Amniotic epithelial cell (primary cell): ENCODE measurements at regions not wholly inside any gene's neighbourhood (a gene's known extent, or its start where the extent isn't known, plus 50 kb on each side); places are given as distances from the start of the nearest gene placed in this dataset.

ENCODE experiments used
- DNase-seq: peaks from one replicate; pipeline ENCODE4 v3.0.0-alpha.2; 2010; ENCODE audit warnings: low read depth

DNA sequence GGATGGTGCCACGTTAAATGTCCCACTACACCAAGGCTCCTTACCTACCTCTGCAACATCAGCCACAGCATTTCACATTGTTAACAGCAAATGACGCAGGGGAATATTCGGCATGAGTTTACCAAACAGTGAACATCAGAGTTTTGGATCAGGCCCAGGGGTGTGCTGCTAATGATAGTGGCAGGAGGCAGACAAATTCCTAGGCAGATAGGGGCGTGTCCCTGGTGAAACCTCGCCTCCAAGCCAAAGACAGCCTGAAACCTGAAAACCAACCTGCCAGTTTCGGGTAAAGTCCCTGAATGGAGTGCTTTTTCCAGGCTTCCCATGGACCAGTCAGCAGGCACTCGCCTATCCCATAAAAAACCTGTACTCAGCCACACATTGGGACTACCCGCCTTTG, 133.6 kb downstream of the SH3BGRL2 start:
- DNase-seq = no peak

DNA sequence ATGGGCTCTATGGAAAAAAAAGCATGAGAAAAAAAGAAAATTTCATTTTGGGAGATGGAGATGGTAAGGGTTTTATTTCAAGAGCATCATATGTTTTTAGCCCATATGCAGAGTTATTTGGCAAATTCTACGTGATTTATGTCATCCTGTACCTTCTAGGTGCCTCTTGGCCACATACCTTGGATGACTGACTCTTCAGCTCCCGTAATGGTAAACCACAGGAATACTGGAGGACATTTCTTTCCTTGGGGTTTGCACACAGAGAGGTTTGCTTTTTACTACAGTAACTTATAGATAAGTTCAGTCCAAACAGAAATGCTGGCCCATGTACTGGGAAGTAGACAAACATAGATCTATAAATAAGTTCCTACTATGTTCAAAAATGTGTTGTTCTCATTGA, 132.2 kb downstream of the SH3BGRL2 start:
- no peak for DNase-seq

DNA sequence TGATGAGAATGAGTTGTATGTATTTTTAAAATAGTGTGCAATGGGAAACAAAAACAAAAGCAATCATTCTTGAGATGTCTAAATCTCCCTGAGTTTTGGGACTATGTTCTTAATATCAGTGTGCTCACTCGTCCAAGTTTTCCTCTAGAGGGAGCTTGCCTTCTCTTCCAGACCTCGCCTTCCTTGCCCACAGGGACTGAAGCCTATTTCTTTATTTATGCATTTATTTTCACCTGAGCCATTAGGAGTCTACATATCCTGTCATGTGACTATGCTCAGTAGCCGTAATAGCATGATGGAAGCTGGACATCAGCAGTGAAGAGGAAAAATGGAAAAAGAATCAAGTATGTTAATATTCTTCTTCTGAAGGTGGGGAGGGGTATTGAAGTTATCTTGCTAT, 131.2 kb downstream of the SH3BGRL2 start:
- DNase-seq = peak; percentile 5

GRCh38 chr6:79756496-79756895, 125.4 kb downstream of the SH3BGRL2 start:
- DNase-seq = no peak

DNA sequence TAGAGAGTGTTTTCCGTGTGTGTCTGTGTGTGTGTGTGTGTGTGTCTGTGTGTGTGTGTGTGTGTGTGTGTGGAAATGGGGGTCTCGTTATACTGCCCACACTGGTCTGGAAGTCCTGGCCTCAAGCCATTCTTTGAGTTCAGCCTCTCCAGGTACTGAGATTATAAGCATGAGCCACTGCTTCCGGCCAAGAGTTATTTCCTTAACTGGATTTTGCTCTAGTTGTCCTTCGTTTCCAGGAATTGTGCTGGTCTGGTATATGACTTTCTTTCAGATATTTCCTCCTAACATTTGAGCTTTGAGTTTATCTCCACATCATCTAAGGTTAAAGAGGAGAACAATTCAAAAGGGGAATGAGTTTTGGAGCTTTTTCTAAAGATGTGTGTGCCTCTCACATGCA, 124.8 kb downstream of the SH3BGRL2 start:
- DNase-seq = no peak
